ENCODE measurements at regions not wholly inside any gene's neighbourhood (a gene's known extent, or its start where the extent isn't known, plus 50 kb on each side); places are given as distances from the start of the nearest gene placed in this dataset.

- Histone ChIP-seq H3K27me3 (ENCODE audit: control insufficient read depth, insufficient read depth, low read length) (no peaks in the 10 kb centered on the region), H3K4me1 (no peaks in the 10 kb centered on the region), H3K79me2 (no peaks in the 10 kb centered on the region), H3K36me3 (ENCODE audit: control insufficient read depth, insufficient read depth, low read length) (no peaks in the 10 kb centered on the region), H3K27ac (no peak overlapping the region), H3K9ac (no peak overlapping the region), H3K9me3 (ENCODE audit: control insufficient read depth, low read length) (no peaks in the 10 kb centered on the region), H3K4me2 (ENCODE audit: low read length) (no peak overlapping the region), H3K4me3 (ENCODE audit: low read depth, low read length) (no peak overlapping the region), H2AFZ (no peak overlapping the region)
- no peak for TF ChIP-seq CTCF (IDR thresholded peaks at IDR 0.05)
These were observed 443.1 kb downstream of the SOX6 start for GRCh38 chr11:15913261-15913660.
